Cerebellar nuclear complex (tissue), 1 donor: ENCODE measurements at regions not wholly inside any gene's neighbourhood (a gene's known extent, or its start where the extent isn't known, plus 50 kb on each side); places are given as distances from the start of the nearest gene placed in this dataset.

Source experiments
- DNase-seq, 2 experiments: peaks; one replicate each; lab custom pipeline; 2025; lab: John Stamatoyannopoulos, UW

- no peak for DNase-seq
Observed at GRCh38 chr21:35257413-35257812, 208.3 kb upstream of the RUNX1 start.

DNA sequence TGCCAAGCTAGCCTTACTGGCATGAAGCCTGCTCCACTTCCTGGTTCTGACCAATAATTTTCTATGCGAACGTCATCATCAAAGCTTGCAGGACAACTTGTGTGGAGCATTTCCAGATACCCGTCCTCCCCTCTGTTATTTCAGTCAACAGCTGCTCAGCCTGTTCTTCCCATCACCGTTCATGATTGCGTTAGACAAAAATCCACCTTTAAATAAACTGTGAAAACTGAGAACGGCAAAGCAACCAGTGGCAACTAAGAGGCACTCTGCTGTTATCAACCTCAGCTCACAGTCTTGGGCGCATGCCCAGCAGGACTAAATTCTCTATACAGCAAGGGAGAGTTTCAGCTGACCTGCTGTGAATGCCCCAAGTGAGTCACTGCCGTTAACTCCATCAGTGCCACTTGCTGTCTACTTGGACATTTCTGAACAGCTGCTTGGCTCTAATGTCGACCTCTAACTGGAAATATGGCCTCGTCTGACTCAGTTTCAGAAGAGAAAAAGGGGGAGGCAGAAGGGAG, 207.4 kb upstream of the RUNX1 start:
- no peak for DNase-seq

GRCh38 chr21:35254765-35255138, 205.7 kb upstream of the RUNX1 start:
- no peak for DNase-seq

DNA sequence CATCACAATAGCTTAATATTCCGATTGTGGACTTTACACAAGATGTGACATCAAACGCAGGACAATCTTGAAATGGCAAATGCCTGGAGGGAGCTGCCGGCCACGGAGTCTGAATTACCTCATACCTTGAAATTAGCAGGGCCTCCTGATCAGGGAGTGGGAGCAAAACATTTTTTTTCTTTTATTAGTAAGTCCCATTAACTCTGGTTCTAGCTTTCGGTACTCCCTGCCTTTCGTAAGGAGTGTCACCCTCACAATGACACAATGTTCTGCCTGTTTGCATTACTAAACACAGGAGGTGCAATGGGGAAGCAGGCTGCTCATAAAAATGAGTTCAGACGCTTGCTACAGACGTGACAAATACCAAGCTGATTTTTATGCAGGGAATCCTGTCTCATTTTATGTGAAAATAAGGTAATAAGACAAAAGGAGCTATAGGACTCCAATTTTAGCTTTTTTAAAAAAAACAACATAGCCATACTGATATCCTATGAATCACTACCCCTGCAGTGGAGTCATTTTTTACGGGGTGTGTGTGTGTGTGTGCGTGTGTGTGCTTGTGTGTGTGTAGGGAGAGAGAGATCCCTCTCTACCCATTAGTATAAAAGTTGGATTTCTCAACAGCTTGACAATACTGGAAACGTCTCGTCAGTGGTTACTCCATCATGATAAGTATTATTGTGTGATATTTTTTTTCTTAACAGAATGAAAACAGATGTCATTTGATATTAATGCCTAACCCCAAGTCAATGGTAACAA, 205.1 kb upstream of the RUNX1 start:
- DNase-seq = no peak

DNA sequence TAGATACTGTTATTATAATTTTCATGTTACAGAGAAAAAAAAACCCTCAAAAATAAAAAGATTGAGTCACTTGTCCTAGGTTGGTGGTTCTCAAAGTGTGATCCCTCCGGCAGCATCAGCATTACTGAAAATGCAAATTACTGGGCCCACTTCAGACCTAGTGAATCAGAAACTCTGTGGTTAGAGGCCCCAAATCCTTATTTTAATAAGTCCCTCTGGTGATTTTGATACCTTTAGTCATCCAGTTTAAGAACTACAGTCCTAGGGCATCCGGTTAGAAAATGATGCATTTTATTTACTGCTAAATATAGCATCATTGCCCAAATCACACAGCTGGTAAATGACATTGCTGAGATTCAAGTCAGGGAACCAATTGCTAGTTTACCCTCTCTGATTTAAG, 203.7 kb upstream of the RUNX1 start:
- no peak for DNase-seq

- DNase-seq = no peak
Observed at GRCh38 chr21:35249636-35250035, 200.5 kb upstream of the RUNX1 start.

GRCh38 chr21:35245879-35246278, 196.8 kb upstream of the RUNX1 start:
- no peak for DNase-seq

- no peak for DNase-seq
Observed at GRCh38 chr21:35244514-35244913, 195.4 kb upstream of the RUNX1 start.

DNA sequence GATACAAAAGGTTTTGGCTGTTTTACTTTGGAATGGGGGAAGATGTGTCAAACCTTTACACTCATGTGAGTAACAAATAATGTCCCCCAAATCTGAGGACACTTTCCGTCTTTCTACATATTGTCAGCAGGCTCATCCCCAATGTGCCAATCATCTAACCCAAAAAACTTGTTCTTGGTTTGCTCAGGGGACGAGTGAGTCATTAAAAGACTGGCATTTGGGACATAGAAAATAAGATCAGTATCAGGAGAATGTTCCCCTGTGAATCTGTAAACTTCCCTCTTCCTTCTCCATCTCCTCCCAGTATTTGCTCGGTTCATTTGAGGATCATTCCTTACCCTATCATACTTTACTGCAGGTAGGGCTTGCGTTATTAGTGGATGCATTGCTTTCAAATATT, 194.1 kb upstream of the RUNX1 start:
- no peak for DNase-seq

GRCh38 chr21:35239811-35240219, 190.7 kb upstream of the RUNX1 start:
- DNase-seq = no peak

- DNase-seq = no peak
Observed at GRCh38 chr21:35238119-35238518, 189.0 kb upstream of the RUNX1 start.

GRCh38 chr21:35237287-35237686, 188.2 kb upstream of the RUNX1 start:
- DNase-seq = no peak

DNA sequence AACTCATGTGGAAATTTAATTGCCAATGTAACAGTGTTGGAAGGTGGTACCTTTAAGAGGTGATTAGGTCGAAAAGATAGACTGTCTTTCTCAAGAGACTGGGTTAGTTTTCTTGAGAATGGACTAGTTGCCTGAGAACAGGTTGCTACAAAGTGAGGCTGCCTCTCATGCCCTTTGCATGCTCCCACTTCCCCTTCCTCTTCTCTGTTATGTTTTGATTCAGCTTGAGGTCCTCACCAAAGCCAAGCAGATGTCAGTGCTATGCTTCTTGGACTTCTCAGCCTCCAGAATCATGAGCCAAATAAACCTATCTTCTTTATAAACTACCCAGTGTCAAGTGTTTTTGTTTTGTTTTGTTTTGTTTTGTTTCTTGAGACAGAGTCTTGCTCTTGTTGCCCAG, 187.0 kb upstream of the RUNX1 start:
- no peak for DNase-seq

- no peak for DNase-seq
Observed at GRCh38 chr21:35234725-35235124, 185.6 kb upstream of the RUNX1 start.

DNA sequence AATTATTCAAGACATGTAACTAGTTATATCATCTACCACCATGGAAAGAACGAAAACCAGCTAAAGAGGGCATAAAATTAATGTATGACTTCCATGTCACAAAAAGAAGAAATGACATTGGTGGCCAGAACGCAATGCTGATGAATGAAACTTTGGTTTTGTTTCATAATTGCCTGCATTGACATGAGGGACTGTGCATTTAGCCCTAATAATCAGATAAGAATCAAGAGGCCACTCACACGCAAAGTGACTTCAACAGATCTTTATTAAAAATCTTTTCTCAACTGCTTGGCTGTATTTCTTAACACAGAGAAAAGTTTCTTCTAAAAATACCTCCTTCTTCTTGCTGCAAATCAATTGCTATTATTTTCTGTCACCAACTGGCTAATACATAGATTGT, 184.7 kb upstream of the RUNX1 start:
- no peak for DNase-seq

DNA sequence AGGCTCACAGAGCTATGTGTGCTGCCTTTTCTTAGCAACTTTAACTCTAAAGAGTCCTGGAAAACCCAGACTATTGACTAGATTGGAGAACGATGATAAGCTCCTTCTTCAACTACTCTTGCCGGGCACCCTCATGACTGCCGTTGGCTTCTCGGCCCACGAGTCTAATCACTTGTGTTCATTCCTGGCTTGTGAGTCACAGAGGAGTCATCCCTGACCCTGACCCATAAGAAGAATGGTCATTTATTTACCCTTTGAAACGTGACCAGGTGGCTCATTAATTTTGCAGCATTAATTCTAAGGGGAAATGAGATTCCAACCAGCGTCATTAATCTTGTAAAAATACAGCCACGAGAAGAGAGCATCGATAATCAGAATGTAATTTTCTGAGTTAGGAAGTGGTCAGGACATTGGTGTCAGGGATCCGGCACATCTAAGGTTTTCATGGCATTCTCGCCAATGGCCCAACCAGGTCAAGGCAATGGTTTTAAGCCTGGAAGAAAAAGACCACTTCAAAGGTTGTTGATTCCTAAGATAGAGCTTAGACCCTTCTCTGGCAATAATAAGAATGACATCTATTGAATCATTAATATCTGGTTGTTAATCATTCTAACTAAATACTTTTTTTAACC, 183.6 kb upstream of the RUNX1 start:
- no peak for DNase-seq

DNA sequence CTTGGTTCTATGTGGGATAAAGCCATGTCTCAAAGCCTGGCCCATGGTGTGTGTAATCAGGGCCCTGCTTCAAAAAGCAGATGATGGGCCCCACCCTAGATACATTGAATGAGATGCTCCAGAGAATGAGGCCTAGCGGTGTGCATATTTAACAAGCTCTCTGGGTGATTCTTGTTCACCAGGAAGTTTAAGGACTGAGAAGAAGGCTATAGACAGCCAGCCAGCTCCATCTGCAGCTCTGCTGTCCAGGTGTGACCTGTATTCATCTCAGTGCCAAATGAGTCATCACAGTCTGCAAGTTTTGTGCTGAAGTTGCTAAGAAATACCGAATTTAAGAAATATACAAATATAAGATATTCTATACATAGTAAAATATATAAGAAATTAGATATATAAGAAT, 182.0 kb upstream of the RUNX1 start:
- DNase-seq = no peak

GRCh38 chr21:35229290-35229689, 180.2 kb upstream of the RUNX1 start:
- no peak for DNase-seq

GRCh38 chr21:35227786-35228185, 178.7 kb upstream of the RUNX1 start:
- no peak for DNase-seq

- DNase-seq = no peak
Observed at GRCh38 chr21:35226968-35227744, 178.1 kb upstream of the RUNX1 start.

DNA sequence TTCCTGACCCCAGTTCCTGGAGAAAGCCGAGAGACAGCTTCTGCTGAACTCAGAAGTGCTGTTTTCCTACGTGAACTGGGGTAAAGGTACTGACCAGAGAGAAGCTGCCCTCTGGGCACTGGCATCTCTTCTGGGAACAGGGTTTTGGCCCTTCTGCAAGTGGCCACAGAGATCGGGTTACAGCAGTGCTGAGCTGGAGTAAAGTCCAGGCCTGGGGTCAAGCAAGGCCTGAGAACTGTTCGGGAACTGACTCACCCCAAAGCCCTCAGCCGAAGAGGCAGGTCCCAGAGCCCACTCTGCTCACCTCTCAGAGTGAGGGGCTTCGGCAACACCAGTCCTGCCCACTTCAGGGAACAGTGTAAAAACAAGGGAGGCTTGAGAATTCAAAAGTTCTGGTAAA, 177.2 kb upstream of the RUNX1 start:
- no peak for DNase-seq

GRCh38 chr21:35225573-35225972, 176.5 kb upstream of the RUNX1 start:
- DNase-seq = no peak
